NCI-H2081 treated with DMSO at 0.1 percent for 48 hours (cell line): ENCODE measurements at regions not wholly inside any gene's neighbourhood (a gene's known extent, or its start where the extent isn't known, plus 50 kb on each side); places are given as distances from the start of the nearest gene placed in this dataset.

Experiments used
- DNase-seq: peaks from one replicate; lab custom pipeline; 2025; lab: John Stamatoyannopoulos, UW

- no peak for DNase-seq
Measured at GRCh38 chr12:90399357-90399756, 555.6 kb downstream of the CCER1 start.

GRCh38 chr12:90398285-90398836 is 556.6 kb downstream of the CCER1 start:
- no peak for DNase-seq

- DNase-seq: no peak
Measured at GRCh38 chr12:90396556-90396955, 558.4 kb downstream of the CCER1 start.

- no peak for DNase-seq
Measured at GRCh38 chr12:90393652-90394051, 561.3 kb downstream of the CCER1 start.

- DNase-seq: no peak
Measured at GRCh38 chr12:90393089-90393488, 561.9 kb downstream of the CCER1 start.

- DNase-seq: no peak
Measured at GRCh38 chr12:90390947-90391346, 564.0 kb downstream of the CCER1 start.

- DNase-seq: no peak
Measured at GRCh38 chr12:90368081-90368480, 586.9 kb downstream of the CCER1 start.

GRCh38 chr12:90366286-90366685 is 588.7 kb downstream of the CCER1 start:
- no peak for DNase-seq

GRCh38 chr12:90360300-90360699 is 594.7 kb downstream of the CCER1 start:
- no peak for DNase-seq

GRCh38 chr12:90355711-90356355 is 599.1 kb downstream of the CCER1 start:
- DNase-seq: no peak

- DNase-seq: no peak
Measured at GRCh38 chr12:90343966-90344365, 611.0 kb downstream of the CCER1 start.

- no peak for DNase-seq
Measured at GRCh38 chr12:90342081-90342480, 612.9 kb downstream of the CCER1 start.

GRCh38 chr12:90339837-90340236 is 615.1 kb downstream of the CCER1 start:
- DNase-seq: no peak

- DNase-seq: no peak
Measured at GRCh38 chr12:90338365-90338764, 616.6 kb downstream of the CCER1 start.

- DNase-seq: no peak
Measured at GRCh38 chr12:90337018-90337417, 618.0 kb downstream of the CCER1 start.

GRCh38 chr12:90335566-90335965 is 619.4 kb downstream of the CCER1 start:
- no peak for DNase-seq

- no peak for DNase-seq
Measured at GRCh38 chr12:90333939-90334338, 621.0 kb downstream of the CCER1 start.

- DNase-seq: no peak
Measured at GRCh38 chr12:90333424-90333823, 621.6 kb downstream of the CCER1 start.

GRCh38 chr12:90331821-90332220 is 623.2 kb downstream of the CCER1 start:
- no peak for DNase-seq

- no peak for DNase-seq
Measured at GRCh38 chr12:90331262-90331661, 622.6 kb upstream of the ATP2B1 start.

- DNase-seq: no peak
Measured at GRCh38 chr12:90327793-90328743, 619.4 kb upstream of the ATP2B1 start.

- DNase-seq: no peak
Measured at GRCh38 chr12:90323217-90323616, 614.6 kb upstream of the ATP2B1 start.

GRCh38 chr12:90322006-90322405 is 613.4 kb upstream of the ATP2B1 start:
- no peak for DNase-seq
